A549 (cell line): ENCODE measurements at regions not wholly inside any gene's neighbourhood (a gene's known extent, or its start where the extent isn't known, plus 50 kb on each side); places are given as distances from the start of the nearest gene placed in this dataset.

ENCODE experiments used
- ATAC-seq, 2 experiments: fragments of 200-7000 bp in 1 of 2; fragments of >200 bp in 1 of 2; cut with Nextera tagmentation in 1 of 2; cut with Tn5 transposase in 1 of 2; 3 replicates each; pipeline versions ENCODE4 v1.8.0 to v1.9.1; 2018 to 2020; ENCODE audit warnings: mild to moderate bottlenecking in 1 of 2, moderate library complexity in 1 of 2
- CTCF ChIA-PET: fragments of 300-600 bp; sonication (Branson Sonifier 250); formaldehyde crosslinking; extraction: SDS; loops from one replicate; lab custom pipeline; 2021; ENCODE audit warnings: antibody characterized with exemption, inconsistent platforms; lab: Yijun Ruan, JAX
- POLR2A ChIA-PET: fragments of 350-600 bp; formaldehyde crosslinking; extraction: SDS; loops from one replicate; lab custom pipeline; 2021; ENCODE audit warnings: antibody characterized with exemption, inconsistent platforms; lab: Yijun Ruan, JAX
- DNase-seq, 2 experiments: peaks; one replicate each; pipeline versions ENCODE4 v3.0.0 to v3.0.0-alpha.2; 2011 to 2016; ENCODE audit warnings: low read depth in 1 of 2, low spot score in 1 of 2
- FAIRE-seq: peaks from 2 replicates; lab custom pipeline; 2011; peaks lifted over from hg19 to GRCh38; lab: Jason Lieb, UNC
- H3K27ac ChIP-seq, 2 experiments: fragments of >200 bp; sonication (Bioruptor Twin); formaldehyde crosslinking; 3 replicates each; pipeline ENCODE4 v1.5.1; 2016 to 2017
- H3K4me1 ChIP-seq: fragments of >200 bp; sonication (Bioruptor Twin); formaldehyde crosslinking; 3 replicates; pipeline ENCODE4 v1.6.1; 2016
- H3K4me2 ChIP-seq: fragments of >200 bp; sonication (Bioruptor Twin); formaldehyde crosslinking; 3 replicates; pipeline ENCODE4 v1.6.1; 2016
- H3K4me3 ChIP-seq: fragments of >200 bp; sonication (Bioruptor Twin); formaldehyde crosslinking; 3 replicates; pipeline ENCODE4 v1.5.1; 2016
- H3K9me3 ChIP-seq: fragments of >200 bp; sonication (Bioruptor Twin); formaldehyde crosslinking; 3 replicates; pipeline ENCODE4 v1.6.1; 2016
- CBX2 ChIP-seq: fragments of 200-600 bp; sonication (generic); IDR thresholded peaks from 2 replicates; pipeline ENCODE4 v1.6.1; 2016; ENCODE audit warnings: low read depth, mild to moderate bottlenecking, borderline replicate concordance
- CBX8 ChIP-seq: fragments of 200-600 bp; sonication (generic); IDR thresholded peaks from 2 replicates; pipeline ENCODE4 v1.6.1; 2016
- CHD2 ChIP-seq: fragments of 150-350 bp; IDR thresholded peaks from 2 replicates; pipeline ENCODE4 v1.6.1; 2014; ENCODE audit warnings: low read length; ENCODE audit not compliant: partially characterized antibody
- CHD4 ChIP-seq: fragments of 200-600 bp; sonication (generic); IDR thresholded peaks from 2 replicates; pipeline ENCODE4 v1.6.1; 2016; ENCODE audit warnings: antibody characterized with exemption, mild to moderate bottlenecking, borderline replicate concordance
- EP300 ChIP-seq, 2 experiments: fragments of >200 bp; sonication (Bioruptor Twin); formaldehyde crosslinking; IDR thresholded peaks; 2 replicates in 1 of 2; 3 replicates in 1 of 2; pipeline ENCODE4 v1.6.1; 2016 to 2017
- JUN ChIP-seq, 2 experiments: fragments of >200 bp; sonication (Bioruptor Twin); formaldehyde crosslinking; IDR thresholded peaks; 2 replicates in 1 of 2; 3 replicates in 1 of 2; pipeline ENCODE4 v1.6.1; 2016 to 2017
- JUNB ChIP-seq: fragments of >200 bp; sonication (Bioruptor Twin); formaldehyde crosslinking; IDR thresholded peaks from 2 replicates; pipeline ENCODE4 v1.6.1; 2016
- KDM1A ChIP-seq: fragments of 200-600 bp; sonication (generic); IDR thresholded peaks from 2 replicates; pipeline ENCODE4 v1.6.1; 2016; ENCODE audit warnings: low read depth, mild to moderate bottlenecking
- KDM5A ChIP-seq: fragments of 200-600 bp; sonication (generic); IDR thresholded peaks from 2 replicates; pipeline ENCODE4 v1.6.1; 2016; ENCODE audit warnings: antibody characterized with exemption, mild to moderate bottlenecking
- NFE2L2 ChIP-seq: fragments of 150-350 bp; conservative IDR thresholded peaks from 2 replicates; pipeline ENCODE4 v1.6.1; 2014; ENCODE audit warnings: low read length
- RAD21 ChIP-seq, 2 experiments: fragments of >200 bp in 1 of 2; sonication (Bioruptor Twin) in 1 of 2; formaldehyde crosslinking in 1 of 2; IDR thresholded peaks in 1 of 2; conservative IDR thresholded peaks in 1 of 2; 2 replicates in 1 of 2; 3 replicates in 1 of 2; pipeline ENCODE4 v1.6.1; 2012 to 2018; ENCODE audit warnings: inconsistent platforms in 1 of 2
- RARB ChIP-seq: fragments of 250-450 bp; sonication (Bioruptor Pico); IDR thresholded peaks from 2 replicates; pipeline ENCODE4 v1.8.0; 2021; ENCODE audit warnings: mild to moderate bottlenecking, moderate library complexity
- RCOR1 ChIP-seq: fragments of 150-350 bp; IDR thresholded peaks from 2 replicates; pipeline ENCODE4 v1.6.1; 2014; ENCODE audit warnings: antibody characterized with exemption, low read length, low read depth
- TP53 ChIP-seq: fragments of 250-450 bp; sonication (Bioruptor Pico); IDR thresholded peaks from 2 replicates; pipeline ENCODE4 v1.5.0; 2021; ENCODE audit warnings: mild to moderate bottlenecking, moderate library complexity
- ZC3H11A ChIP-seq: fragments of 450-650 bp; IDR thresholded peaks from 2 replicates; pipeline ENCODE4 v1.6.1; 2014; ENCODE audit warnings: antibody characterized with exemption, mild to moderate bottlenecking
- ZNF302 ChIP-seq: fragments of 250-450 bp; sonication (Bioruptor Pico); IDR thresholded peaks from 2 replicates; pipeline ENCODE4 v1.9.0; 2021; ENCODE audit warnings: inconsistent platforms, mild to moderate bottlenecking, moderate library complexity
- WGBS: methylation state at CpG from one replicate; pipeline ENCODE4 v1.1.6; 2017; ENCODE audit errors: missing lambda C conversion rate; 5-methylcytosine and 5-hydroxymethylcytosine counted together
- TF ChIP-seq, protein P1 (sequence below): IDR thresholded peaks from 2 replicates; pipeline ENCODE4 v1.6.1; 2012
- TF ChIP-seq, protein P2 (sequence below): fragments of >200 bp; sonication (Bioruptor Twin); formaldehyde crosslinking; IDR thresholded peaks from 3 replicates; pipeline ENCODE4 v1.5.1; 2016
- TF ChIP-seq, protein P3 (sequence below): fragments of 250-450 bp; sonication (Bioruptor Pico); IDR thresholded peaks from 2 replicates; pipeline ENCODE4 v1.5.0; 2020; ENCODE audit warnings: low read depth, mild to moderate bottlenecking, moderate library complexity
- TF ChIP-seq, protein P4 (sequence below): IDR thresholded peaks from 2 replicates; pipeline ENCODE4 v1.6.1; 2012
- TF ChIP-seq, protein P5 (sequence below): fragments of >200 bp; sonication (Bioruptor Twin); formaldehyde crosslinking; IDR thresholded peaks from 3 replicates; pipeline ENCODE4 v1.6.1; 2016

DNA sequence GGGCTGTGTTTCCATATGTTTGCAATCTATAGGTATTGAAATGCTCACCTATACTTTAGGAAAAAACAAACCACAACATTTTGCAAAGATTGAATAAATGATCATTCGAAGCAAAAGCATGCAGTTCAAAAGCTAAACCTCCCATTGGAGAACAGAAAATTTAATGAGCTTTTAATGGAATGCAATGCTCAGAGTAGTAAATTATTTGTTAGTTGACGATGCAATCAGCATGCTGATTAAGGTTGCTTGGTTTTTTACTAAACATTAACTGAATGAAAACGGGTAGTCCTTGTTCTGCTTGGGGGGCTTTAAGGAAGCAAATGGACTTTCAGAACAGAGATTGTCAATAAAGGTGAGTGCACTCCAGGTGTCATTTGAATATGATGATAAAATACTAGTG, 123.3 kb upstream of the TMEM161B start:
- no peak for DNase-seq

DNA sequence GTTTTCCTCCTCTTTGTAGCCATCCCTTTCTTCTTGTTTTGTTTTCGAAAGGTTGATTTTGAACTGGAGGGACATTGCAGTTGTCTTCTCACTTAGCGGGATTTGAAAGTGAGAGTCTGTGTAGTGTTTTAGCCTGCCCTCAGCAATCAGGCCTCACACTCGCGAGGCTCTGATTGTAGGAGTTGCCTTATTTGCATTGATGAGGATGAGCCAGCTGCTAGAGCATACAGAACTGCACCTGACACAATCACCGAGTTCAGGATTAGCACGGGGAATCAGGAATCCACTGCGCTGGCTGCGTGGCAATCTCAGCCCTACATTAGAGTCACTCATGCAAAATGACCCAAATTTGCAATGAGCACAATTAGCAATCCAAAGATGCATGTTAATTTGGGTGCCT, 122.5 kb upstream of the TMEM161B start:
- H3K4me1 ChIP-seq: no peaks in the 10 kb centered on the region
- no peak overlapping the region for H3K4me3 ChIP-seq
- no peak overlapping the region for H3K4me2 ChIP-seq
- no peak for TF ChIP-seq CHD4
- no peak for TF ChIP-seq RAD21 (conservative IDR thresholded peaks at IDR 0.05 in 1 of 2, IDR thresholded peaks at IDR 0.05 in 1 of 2)
- TF ChIP-seq TP53 (CRISPR knock-in tag): no peak
- TF ChIP-seq CBX2: no peak
- no peak for TF ChIP-seq JUNB
- FAIRE-seq: no peak
- ChIA-PET CTCF (no interaction called here), POLR2A (no interaction called here)
- WGBS: 75% methylated on average over 8 of the region's 8 CpGs
- no peak for ATAC-seq
- no peaks in the 10 kb centered on the region for H3K9me3 ChIP-seq
- DNase-seq: no peak
- H3K27ac ChIP-seq: no peak overlapping the region

More for the DNA sequence above, 123.3 kb upstream of the TMEM161B start:
- H3K9me3 ChIP-seq: no peaks in the 10 kb centered on the region
- 30% methylated on average over 3 of the region's 3 CpGs for WGBS
- no peak for FAIRE-seq
- CTCF ChIA-PET: no interaction called here
- TF ChIP-seq, protein P1, sequence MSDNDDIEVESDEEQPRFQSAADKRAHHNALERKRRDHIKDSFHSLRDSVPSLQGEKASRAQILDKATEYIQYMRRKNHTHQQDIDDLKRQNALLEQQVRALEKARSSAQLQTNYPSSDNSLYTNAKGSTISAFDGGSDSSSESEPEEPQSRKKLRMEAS: no peak
- TF ChIP-seq RAD21 (conservative IDR thresholded peaks at IDR 0.05 in 1 of 2, IDR thresholded peaks at IDR 0.05 in 1 of 2) (no peak), KDM5A (no peak), ZC3H11A (no peak), CBX8 (no peak), EP300 (IDR thresholded peaks at IDR 0.05) (no peak), JUNB (no peak)
- H3K27ac ChIP-seq: no peak overlapping the region
- H3K4me2 ChIP-seq: no peak overlapping the region
- no peak for ATAC-seq
- H3K4me1 ChIP-seq: no peaks in the 10 kb centered on the region
- H3K4me3 ChIP-seq: no peak overlapping the region
- POLR2A ChIA-PET: no interaction called here

DNA sequence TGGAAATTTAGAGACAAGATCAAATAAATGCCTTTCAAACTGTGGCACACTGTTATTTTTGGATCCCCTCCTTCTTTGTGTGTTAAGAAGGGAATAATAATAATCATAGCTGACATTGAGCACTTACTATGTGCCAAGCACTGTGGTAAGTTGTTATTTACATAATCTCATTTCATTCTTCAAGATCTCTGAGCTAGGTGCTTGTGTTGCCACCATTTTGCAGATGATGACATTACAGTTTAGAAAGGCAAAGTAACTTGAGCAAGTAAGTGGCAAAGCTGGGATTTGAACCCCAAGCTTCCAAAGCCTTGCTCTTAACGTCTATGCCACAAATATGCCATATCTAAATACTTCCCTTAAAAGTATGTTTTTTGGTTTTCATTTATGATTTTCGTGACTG, 121.8 kb upstream of the TMEM161B start:
- DNase-seq (no peak), FAIRE-seq (no peak), ATAC-seq (no peak)
- ChIA-PET POLR2A (no interaction called here), CTCF (no interaction called here)
- WGBS: 15% methylated on average over 2 of the region's 2 CpGs
- H3K9me3 ChIP-seq: no peaks in the 10 kb centered on the region
- H3K4me1 ChIP-seq: no peaks in the 10 kb centered on the region
- TF ChIP-seq, protein P2, sequence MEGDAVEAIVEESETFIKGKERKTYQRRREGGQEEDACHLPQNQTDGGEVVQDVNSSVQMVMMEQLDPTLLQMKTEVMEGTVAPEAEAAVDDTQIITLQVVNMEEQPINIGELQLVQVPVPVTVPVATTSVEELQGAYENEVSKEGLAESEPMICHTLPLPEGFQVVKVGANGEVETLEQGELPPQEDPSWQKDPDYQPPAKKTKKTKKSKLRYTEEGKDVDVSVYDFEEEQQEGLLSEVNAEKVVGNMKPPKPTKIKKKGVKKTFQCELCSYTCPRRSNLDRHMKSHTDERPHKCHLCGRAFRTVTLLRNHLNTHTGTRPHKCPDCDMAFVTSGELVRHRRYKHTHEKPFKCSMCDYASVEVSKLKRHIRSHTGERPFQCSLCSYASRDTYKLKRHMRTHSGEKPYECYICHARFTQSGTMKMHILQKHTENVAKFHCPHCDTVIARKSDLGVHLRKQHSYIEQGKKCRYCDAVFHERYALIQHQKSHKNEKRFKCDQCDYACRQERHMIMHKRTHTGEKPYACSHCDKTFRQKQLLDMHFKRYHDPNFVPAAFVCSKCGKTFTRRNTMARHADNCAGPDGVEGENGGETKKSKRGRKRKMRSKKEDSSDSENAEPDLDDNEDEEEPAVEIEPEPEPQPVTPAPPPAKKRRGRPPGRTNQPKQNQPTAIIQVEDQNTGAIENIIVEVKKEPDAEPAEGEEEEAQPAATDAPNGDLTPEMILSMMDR: no peak
- no peak overlapping the region for H3K4me2 ChIP-seq
- H3K4me3 ChIP-seq: no peak overlapping the region
- H3K27ac ChIP-seq: no peak overlapping the region

DNA sequence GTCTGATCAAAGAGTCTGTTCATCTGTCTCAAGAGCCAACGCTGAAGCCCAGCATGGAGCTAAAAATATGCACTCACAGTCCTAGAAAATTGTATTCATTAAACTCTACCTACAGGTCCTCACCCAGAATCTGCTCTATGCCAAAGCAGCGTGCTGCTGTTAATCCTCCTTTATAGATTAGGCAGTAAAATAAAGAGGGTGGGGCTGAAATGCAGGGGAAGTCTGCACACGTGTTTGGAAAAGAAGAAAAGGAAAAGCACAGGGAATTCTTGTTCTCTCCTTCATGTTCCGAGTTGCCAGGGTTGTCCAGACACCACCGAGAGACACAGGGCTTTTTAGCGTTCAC, 121.4 kb upstream of the TMEM161B start:
- CTCF ChIA-PET: no interaction called here
- no peak for FAIRE-seq

More for the DNA sequence above, 121.4 kb upstream of the TMEM161B start:
- 44% methylated on average over 6 of the region's 6 CpGs for WGBS
- Histone ChIP-seq H3K9me3 (no peaks in the 10 kb centered on the region), H3K27ac (no peak overlapping the region), H3K4me1 (no peaks in the 10 kb centered on the region), H3K4me2 (no peak overlapping the region), H3K4me3 (no peak overlapping the region)
- TF ChIP-seq TP53 (CRISPR knock-in tag) (no peak), JUN (IDR thresholded peaks at IDR 0.05) (no peak), NFE2L2 (no peak), RCOR1 (no peak), CHD2 (no peak), CBX8 (no peak), KDM1A (no peak), ZNF302 (CRISPR knock-in tag) (no peak), RARB (no peak)
- TF ChIP-seq, protein P3, sequence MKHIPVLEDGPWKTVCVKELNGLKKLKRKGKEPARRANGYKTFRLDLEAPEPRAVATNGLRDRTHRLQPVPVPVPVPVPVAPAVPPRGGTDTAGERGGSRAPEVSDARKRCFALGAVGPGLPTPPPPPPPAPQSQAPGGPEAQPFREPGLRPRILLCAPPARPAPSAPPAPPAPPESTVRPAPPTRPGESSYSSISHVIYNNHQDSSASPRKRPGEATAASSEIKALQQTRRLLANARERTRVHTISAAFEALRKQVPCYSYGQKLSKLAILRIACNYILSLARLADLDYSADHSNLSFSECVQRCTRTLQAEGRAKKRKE (CRISPR knock-in tag): no peak
- TF ChIP-seq, protein P4, sequence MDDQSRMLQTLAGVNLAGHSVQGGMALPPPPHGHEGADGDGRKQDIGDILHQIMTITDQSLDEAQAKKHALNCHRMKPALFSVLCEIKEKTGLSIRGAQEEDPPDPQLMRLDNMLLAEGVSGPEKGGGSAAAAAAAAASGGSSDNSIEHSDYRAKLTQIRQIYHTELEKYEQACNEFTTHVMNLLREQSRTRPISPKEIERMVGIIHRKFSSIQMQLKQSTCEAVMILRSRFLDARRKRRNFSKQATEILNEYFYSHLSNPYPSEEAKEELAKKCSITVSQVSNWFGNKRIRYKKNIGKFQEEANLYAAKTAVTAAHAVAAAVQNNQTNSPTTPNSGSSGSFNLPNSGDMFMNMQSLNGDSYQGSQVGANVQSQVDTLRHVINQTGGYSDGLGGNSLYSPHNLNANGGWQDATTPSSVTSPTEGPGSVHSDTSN: no peak
- TF ChIP-seq, protein P5, sequence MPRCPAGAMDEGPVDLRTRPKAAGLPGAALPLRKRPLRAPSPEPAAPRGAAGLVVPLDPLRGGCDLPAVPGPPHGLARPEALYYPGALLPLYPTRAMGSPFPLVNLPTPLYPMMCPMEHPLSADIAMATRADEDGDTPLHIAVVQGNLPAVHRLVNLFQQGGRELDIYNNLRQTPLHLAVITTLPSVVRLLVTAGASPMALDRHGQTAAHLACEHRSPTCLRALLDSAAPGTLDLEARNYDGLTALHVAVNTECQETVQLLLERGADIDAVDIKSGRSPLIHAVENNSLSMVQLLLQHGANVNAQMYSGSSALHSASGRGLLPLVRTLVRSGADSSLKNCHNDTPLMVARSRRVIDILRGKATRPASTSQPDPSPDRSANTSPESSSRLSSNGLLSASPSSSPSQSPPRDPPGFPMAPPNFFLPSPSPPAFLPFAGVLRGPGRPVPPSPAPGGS: no peak
- DNase-seq (no peak), ATAC-seq (no peak)
- POLR2A ChIA-PET: no interaction called here
